ENCODE measurements at regions not wholly inside any gene's neighbourhood (a gene's known extent, or its start where the extent isn't known, plus 50 kb on each side); places are given as distances from the start of the nearest gene placed in this dataset.

GRCh38 chr12:46432325-46432724 lies 59.8 kb upstream of the SLC38A2 start (continued):
- TF ChIP-seq CBX8 (IDR thresholded peaks at IDR 0.05; ENCODE audit: borderline replicate concordance, low read depth, low read length) (no peak), MAX (IDR thresholded peaks at IDR 0.05) (no peak), NANOG (IDR thresholded peaks at IDR 0.05; ENCODE audit: insufficient read depth, low read depth, low read length, poor library complexity, severe bottlenecking) (no peak), POLR2A (IDR thresholded peaks at IDR 0.05; ENCODE audit: control extremely low read depth in 1 of 2, low read depth in 2 of 2, low read length in 2 of 2) (no peak), TAF1 (IDR thresholded peaks at IDR 0.05; ENCODE audit: low read depth, low read length) (no peak)
